Progenitor cell of endocrine pancreas (in vitro differentiated cells): ENCODE measurements at regions not wholly inside any gene's neighbourhood (a gene's known extent, or its start where the extent isn't known, plus 50 kb on each side); places are given as distances from the start of the nearest gene placed in this dataset.

ENCODE experiments used
- DNase-seq: peaks from one replicate; pipeline ENCODE4 v3.0.0; 2021; ENCODE audit warnings: low spot score; ENCODE audit not compliant: unreplicated experiment
- H3K27ac Mint-ChIP-seq: 2 replicates; pipeline ENCODE4 v1.8.0; 2021; ENCODE audit warnings: mild to moderate bottlenecking, moderate library complexity, mixed read lengths
- H3K27me3 Mint-ChIP-seq: 2 replicates; pipeline ENCODE4 v1.8.0; 2021; ENCODE audit warnings: mixed read lengths
- H3K36me3 Mint-ChIP-seq: 2 replicates; pipeline ENCODE4 v1.8.0; 2022; ENCODE audit warnings: mixed read lengths; ENCODE audit not compliant: insufficient read depth
- H3K4me1 Mint-ChIP-seq: 2 replicates; pipeline ENCODE4 v1.8.0; 2021; ENCODE audit warnings: low read depth, mixed read lengths
- H3K4me3 Mint-ChIP-seq: 2 replicates; pipeline ENCODE4 v1.8.0; 2021; ENCODE audit warnings: low read depth, mild to moderate bottlenecking, moderate library complexity, mixed read lengths
- H3K9me3 Mint-ChIP-seq: 2 replicates; pipeline ENCODE4 v1.8.0; 2021; ENCODE audit warnings: low read depth, mixed read lengths
- TF ChIP-seq, protein P1 (sequence below): fragments of 200-600 bp; sonication (generic); IDR thresholded peaks from one replicate; pipeline ENCODE4 v1.5.0; 2021; ENCODE audit warnings: antibody characterized with exemption, mild to moderate bottlenecking; ENCODE audit not compliant: unreplicated experiment

DNA sequence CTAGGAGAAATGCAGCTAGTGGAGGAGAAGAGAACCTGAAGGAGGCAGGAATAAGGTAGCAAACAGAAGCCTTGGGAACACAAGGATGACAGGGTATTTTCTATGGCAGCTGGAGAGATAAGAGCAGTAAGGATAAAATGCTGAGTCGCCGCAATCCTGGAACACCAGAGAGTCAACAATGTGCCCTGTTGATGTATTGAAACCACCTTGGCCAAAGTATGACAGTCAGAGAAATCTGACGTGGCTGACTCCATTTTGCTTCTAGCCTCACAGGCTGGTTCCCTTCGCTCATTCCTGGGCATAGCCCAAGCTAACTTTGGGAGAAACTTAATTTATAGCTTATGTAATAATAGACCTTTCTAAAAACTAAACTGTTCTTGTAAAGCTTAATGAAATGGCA lies 56.6 kb upstream of the C4orf54 start:
- H3K4me3 Mint-ChIP-seq: no peak overlapping the region
- no peaks in the 10 kb centered on the region for H3K36me3 Mint-ChIP-seq
- peaks cover 1% of the 10 kb centered on the region for H3K4me1 Mint-ChIP-seq
- H3K27me3 Mint-ChIP-seq: no peaks in the 10 kb centered on the region
- no peaks in the 10 kb centered on the region for H3K9me3 Mint-ChIP-seq
- DNase-seq: no peak
- TF ChIP-seq, protein P1, sequence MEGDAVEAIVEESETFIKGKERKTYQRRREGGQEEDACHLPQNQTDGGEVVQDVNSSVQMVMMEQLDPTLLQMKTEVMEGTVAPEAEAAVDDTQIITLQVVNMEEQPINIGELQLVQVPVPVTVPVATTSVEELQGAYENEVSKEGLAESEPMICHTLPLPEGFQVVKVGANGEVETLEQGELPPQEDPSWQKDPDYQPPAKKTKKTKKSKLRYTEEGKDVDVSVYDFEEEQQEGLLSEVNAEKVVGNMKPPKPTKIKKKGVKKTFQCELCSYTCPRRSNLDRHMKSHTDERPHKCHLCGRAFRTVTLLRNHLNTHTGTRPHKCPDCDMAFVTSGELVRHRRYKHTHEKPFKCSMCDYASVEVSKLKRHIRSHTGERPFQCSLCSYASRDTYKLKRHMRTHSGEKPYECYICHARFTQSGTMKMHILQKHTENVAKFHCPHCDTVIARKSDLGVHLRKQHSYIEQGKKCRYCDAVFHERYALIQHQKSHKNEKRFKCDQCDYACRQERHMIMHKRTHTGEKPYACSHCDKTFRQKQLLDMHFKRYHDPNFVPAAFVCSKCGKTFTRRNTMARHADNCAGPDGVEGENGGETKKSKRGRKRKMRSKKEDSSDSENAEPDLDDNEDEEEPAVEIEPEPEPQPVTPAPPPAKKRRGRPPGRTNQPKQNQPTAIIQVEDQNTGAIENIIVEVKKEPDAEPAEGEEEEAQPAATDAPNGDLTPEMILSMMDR: no peak
- no peak overlapping the region for H3K27ac Mint-ChIP-seq

DNA sequence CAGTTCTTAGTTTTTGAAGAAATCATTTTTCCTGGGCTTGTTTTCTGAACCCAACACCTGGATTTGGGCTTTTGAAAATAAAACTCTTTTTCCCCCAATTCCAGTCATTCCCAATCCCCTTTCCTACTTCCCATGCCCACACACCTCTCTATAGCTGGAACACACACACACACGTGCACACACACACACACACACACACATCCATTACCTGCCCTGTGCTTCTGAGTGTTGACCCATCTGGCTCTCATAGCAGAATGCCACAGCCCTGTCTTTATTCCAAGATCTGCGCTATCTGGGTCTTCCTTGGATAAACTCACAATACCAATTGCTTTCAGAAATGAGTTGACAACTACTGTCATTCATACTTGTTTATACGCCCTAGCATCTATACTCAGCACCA lies 54.9 kb upstream of the C4orf54 start:
- H3K9me3 Mint-ChIP-seq: no peaks in the 10 kb centered on the region

DNA sequence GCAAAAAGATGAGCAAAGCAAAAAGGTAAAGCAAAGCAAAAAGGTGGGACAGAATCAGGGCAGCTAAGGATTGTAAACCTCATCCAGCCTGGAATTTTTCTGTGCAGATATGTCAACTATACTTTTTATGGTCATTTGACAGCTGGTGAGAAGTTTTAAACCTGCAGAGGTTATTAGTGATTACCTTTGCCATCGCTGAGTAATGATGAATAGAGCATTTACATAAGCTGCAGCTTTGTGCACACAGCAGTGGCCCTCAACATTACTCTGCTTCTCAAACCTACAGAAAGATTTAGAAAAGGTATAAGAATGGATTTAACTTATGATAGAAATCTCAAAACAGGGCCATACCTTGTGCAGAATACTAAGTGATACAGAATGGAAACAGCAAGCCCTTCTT lies 54.5 kb upstream of the C4orf54 start:
- no peak overlapping the region for H3K4me3 Mint-ChIP-seq
- no peak for DNase-seq
- H3K27me3 Mint-ChIP-seq: no peaks in the 10 kb centered on the region
- peaks cover 1% of the 10 kb centered on the region for H3K4me1 Mint-ChIP-seq
- no peaks in the 10 kb centered on the region for H3K9me3 Mint-ChIP-seq
- H3K36me3 Mint-ChIP-seq: no peaks in the 10 kb centered on the region
- H3K27ac Mint-ChIP-seq: no peak overlapping the region
- TF ChIP-seq, protein P1: no peak

More for the DNA sequence above, 54.9 kb upstream of the C4orf54 start:
- Mint-ChIP-seq H3K4me1 (peaks cover 1% of the 10 kb centered on the region), H3K36me3 (no peaks in the 10 kb centered on the region), H3K27ac (no peak overlapping the region), H3K4me3 (no peak overlapping the region), H3K27me3 (no peaks in the 10 kb centered on the region)
- TF ChIP-seq, protein P1: no peak
- no peak for DNase-seq

DNA sequence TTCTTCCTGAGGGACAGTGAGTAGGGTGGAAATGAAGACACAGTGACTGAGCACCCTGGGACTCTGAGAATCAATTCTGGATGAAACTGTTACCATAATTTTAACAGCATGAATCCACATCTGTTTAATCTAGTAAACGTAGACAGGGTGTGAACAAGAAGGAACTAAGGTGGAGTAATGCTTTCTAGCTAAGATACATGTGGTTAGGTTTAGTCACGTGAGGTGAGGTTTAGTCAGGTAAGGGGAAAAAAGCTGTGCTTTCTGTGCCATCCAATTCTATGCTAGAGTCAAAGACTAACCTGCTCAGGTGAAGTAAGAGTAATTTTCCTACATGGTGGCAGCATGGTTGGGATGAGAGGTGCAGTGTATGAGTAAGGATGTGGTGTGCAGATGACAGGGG lies 54.0 kb upstream of the C4orf54 start:
- Mint-ChIP-seq H3K4me3 (no peak overlapping the region), H3K9me3 (no peaks in the 10 kb centered on the region), H3K4me1 (peaks cover 1% of the 10 kb centered on the region), H3K27me3 (no peaks in the 10 kb centered on the region), H3K27ac (no peak overlapping the region), H3K36me3 (no peaks in the 10 kb centered on the region)
- DNase-seq: no peak
- TF ChIP-seq, protein P1: no peak

DNA sequence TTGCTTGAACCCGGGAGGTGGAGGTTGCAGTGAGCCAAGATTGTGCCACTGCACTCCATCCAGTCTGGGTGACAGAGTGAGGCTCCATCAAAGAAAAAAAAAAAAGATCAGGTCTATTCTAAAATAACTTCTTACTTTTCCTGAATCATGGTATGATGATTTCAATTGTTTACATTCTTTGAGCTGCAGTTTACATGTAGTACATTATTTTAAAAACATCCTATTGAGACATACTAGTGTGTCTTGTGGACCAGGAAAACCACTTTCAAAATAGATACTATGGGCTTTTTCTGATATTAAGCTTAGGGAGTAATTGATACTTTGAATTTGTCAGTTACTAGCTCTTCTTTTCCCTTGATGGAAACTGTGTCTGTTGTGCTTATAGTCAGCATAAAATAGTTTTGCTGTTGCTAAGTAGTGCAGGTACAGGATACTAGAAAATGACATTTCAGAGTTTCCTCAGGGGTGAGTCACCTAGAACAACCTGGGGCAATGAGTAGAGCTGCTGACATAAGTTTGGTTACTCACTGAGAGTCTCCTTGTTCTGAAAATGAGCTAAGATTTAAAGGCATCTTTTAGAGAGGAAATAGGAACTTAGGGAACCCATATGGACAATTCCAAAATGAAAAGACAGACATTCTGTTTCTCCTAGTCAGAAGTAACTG lies 53.2 kb upstream of the C4orf54 start:
- Mint-ChIP-seq H3K4me3 (no peak overlapping the region), H3K27me3 (no peaks in the 10 kb centered on the region), H3K4me1 (peaks cover 1% of the 10 kb centered on the region), H3K27ac (no peak overlapping the region), H3K36me3 (no peaks in the 10 kb centered on the region), H3K9me3 (no peaks in the 10 kb centered on the region)
- TF ChIP-seq, protein P1: no peak
- no peak for DNase-seq
